DMS153 treated with DMSO at 0.1 percent for 48 hours (cell line): ENCODE measurements at regions not wholly inside any gene's neighbourhood (a gene's known extent, or its start where the extent isn't known, plus 50 kb on each side); places are given as distances from the start of the nearest gene placed in this dataset.

Experiments used
- DNase-seq: peaks from one replicate; lab custom pipeline; 2025; ENCODE audit not compliant: unreplicated experiment; lab: John Stamatoyannopoulos, UW

- DNase-seq = peak; percentile 45
Measured at GRCh38 chr2:207474863-207475485, 54.8 kb upstream of the CREB1 start.

GRCh38 chr2:207475546-207475945 lies 54.2 kb upstream of the CREB1 start:
- DNase-seq = no peak

GRCh38 chr2:207477896-207478295 lies 51.9 kb upstream of the CREB1 start:
- no peak for DNase-seq

- DNase-seq = no peak
Measured at GRCh38 chr2:207478572-207478971, 51.2 kb upstream of the CREB1 start.

GRCh38 chr2:207479198-207479785 lies 50.5 kb upstream of the CREB1 start:
- no peak for DNase-seq
